GM12878 (cell line): ENCODE measurements at regions not wholly inside any gene's neighbourhood (a gene's known extent, or its start where the extent isn't known, plus 50 kb on each side); places are given as distances from the start of the nearest gene placed in this dataset.

Experiments
- BMI1 ChIP-seq: fragments of 450-650 bp; IDR thresholded peaks from 2 replicates; pipeline ENCODE4 v1.6.1; 2016; ENCODE audit warnings: mild to moderate bottlenecking, moderate library complexity, borderline replicate concordance
- E2F4 ChIP-seq: IDR thresholded peaks from 2 replicates; pipeline ENCODE4 v1.6.1; 2012; ENCODE audit warnings: low read depth, low read length, improper control_type of control experiment
- EP300 ChIP-seq, 2 experiments: fragments of 150-350 bp in 1 of 2; IDR thresholded peaks; 2 replicates each; pipeline ENCODE4 v1.6.1; 2011 to 2012; ENCODE audit warnings: low read depth in 2 of 2, low read length in 2 of 2, borderline replicate concordance in 1 of 2, improper control_type of control experiment in 1 of 2, inconsistent platforms in 1 of 2; ENCODE audit not compliant: control insufficient read depth in 1 of 2
- HDAC2 ChIP-seq: fragments of 200-600 bp; sonication (generic); IDR thresholded peaks from 2 replicates; pipeline ENCODE4 v1.6.1; 2017
- POLR2A ChIP-seq: IDR thresholded peaks from 2 replicates; pipeline ENCODE4 v1.6.1; 2011; ENCODE audit warnings: low read depth, mild to moderate bottlenecking, low read length

DNA sequence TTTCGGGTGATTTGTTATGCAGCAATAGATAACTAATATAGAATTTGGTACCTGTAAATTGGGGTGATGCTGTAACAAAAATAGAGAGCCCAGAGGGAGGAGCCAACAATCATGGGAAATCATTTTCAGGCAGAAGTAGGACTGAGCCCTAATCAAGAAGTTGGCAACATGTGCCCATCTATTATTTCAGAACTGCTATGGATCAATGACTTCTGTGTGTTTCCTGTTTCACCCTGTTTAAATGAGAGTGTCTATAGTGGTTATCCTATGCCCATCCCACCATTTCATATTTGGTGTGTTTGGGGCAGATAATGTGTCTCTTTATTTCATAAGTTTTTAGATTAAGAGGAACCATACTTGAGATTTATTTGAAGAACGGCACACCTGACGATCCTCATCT is 330.8 kb upstream of the CITED2 start:
- TF ChIP-seq POLR2A (no peak), BMI1 (no peak), HDAC2 (no peak), E2F4 (no peak), EP300 (IDR thresholded peaks at IDR 0.05; ENCODE audit: borderline replicate concordance in 1 of 2, control insufficient read depth in 1 of 2, low read depth in 2 of 2, low read length in 2 of 2) (no peak)
